Epidermal melanocyte (primary cell): ENCODE measurements at regions not wholly inside any gene's neighbourhood (a gene's known extent, or its start where the extent isn't known, plus 50 kb on each side); places are given as distances from the start of the nearest gene placed in this dataset.

Experiments
- DNase-seq: peaks from one replicate; pipeline ENCODE4 v3.0.0; 2011; ENCODE audit warnings: low spot score; ENCODE audit not compliant: insufficient read length

GRCh38 chr13:84497613-84498012 is 615.3 kb upstream of the SLITRK1 start:
- no peak for DNase-seq

DNA sequence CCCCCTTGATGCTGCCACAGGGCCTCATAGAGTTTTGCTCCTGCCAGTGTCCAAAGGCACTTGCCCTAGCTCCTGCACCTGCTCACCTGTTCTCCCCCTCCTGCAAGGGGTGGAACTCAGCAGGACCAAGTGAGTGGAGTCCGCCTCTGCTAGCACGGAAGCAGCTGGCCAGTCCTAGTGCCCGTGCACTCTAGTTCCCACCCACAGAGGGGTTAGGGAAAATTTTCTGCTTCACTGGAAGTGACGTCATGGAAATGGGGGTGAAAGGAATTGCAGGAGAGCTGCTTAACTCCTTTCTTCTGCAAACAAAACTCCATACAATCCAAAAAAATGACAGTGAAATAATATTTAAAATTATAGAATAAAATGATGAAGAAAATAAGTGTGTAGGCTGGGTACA is 609.7 kb upstream of the SLITRK1 start:
- no peak for DNase-seq

GRCh38 chr13:84487752-84488151 is 605.5 kb upstream of the SLITRK1 start:
- DNase-seq: no peak

DNA sequence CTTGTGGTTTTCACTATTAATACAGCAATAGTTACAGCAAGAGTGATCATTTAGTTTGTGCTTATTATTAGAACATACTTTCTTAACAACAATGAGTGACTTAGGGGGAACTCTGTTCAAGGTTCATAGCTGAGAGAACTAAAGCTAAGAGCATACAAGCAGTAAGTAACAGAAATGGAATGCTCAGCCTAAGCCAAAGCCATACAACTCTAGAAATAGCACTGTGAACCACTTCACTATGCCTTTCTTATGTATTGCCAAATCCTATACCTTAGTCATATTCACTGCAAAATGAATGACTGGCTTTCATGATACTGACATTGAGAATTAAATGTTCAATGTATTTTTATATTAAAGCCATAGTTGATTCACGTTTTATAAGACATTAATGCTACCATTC is 599.7 kb upstream of the SLITRK1 start:
- DNase-seq: no peak

DNA sequence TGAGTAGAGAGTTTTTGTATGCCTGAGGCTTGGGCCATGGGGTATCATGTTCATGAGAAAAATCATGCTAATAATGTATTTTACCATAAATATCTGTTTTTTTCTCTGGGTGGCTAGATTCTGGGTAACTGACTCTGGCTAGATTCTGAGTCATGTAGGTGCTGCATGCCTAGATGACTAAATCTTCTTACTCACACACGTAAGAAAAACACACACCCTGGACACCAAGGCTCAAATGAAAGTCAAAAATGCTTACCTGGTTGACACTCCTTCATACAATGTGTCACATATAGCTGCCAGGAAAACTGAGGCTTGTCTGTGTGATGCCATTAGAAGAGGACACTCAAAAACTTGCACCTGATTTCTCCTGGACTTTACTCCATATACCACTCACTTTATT is 597.4 kb upstream of the SLITRK1 start:
- DNase-seq: no peak

GRCh38 chr13:84470528-84470927 is 588.3 kb upstream of the SLITRK1 start:
- no peak for DNase-seq

GRCh38 chr13:84466461-84466860 is 584.2 kb upstream of the SLITRK1 start:
- no peak for DNase-seq

GRCh38 chr13:84460989-84461388 is 578.7 kb upstream of the SLITRK1 start:
- no peak for DNase-seq

DNA sequence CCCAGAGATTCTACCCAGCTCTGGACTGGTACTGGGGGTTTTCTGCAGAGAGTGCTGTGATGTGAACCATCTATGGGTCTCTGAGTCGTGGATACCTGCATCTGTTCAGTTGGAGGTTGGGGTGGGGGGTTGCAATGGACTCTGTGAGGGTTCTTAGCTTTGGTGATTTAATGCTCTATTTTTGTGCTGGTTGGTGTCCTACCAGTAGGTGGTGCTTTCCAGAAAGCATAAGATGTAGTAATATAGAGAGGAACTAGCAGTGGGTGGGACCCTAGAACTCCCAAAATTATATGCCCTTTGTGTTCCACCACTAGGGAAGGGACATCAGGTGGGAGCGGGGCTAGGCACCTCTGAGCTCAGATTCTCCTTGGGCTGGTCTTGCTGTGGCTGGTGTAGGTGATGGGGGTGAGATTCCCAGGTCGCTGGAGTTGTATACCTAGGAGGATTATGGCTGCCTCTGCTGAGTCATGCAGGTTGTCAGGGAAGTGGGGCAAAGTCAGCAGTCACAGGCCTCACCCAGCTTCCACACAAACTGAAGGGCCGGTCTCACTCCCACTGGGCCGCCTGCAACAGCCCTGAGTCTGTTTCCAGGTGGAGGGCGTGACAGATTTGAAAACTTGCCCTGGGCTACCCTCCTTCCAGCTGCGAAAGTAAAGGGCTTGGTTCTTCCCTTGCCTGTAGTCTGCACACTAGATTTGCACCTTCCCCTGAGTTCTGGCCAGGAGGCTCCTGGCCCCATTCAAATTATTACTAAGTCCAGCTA is 573.0 kb upstream of the SLITRK1 start:
- DNase-seq: no peak

DNA sequence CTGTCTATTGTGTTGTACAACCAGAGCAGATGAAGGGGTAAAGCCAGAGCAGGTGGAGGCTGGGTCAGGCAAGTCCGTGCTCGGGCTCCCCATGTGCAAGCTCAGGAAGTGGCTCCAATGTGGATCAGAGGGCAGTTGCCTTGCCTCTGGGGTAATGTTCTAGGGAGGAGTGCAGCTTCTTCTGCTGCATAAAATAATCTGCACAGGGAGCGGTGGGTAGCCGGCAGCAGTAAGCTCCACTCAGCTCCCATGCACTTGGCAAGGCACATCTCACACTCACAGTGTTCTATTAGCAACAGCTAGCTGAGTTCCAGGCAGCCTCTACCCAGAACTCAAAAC is 565.3 kb upstream of the SLITRK1 start:
- no peak for DNase-seq

DNA sequence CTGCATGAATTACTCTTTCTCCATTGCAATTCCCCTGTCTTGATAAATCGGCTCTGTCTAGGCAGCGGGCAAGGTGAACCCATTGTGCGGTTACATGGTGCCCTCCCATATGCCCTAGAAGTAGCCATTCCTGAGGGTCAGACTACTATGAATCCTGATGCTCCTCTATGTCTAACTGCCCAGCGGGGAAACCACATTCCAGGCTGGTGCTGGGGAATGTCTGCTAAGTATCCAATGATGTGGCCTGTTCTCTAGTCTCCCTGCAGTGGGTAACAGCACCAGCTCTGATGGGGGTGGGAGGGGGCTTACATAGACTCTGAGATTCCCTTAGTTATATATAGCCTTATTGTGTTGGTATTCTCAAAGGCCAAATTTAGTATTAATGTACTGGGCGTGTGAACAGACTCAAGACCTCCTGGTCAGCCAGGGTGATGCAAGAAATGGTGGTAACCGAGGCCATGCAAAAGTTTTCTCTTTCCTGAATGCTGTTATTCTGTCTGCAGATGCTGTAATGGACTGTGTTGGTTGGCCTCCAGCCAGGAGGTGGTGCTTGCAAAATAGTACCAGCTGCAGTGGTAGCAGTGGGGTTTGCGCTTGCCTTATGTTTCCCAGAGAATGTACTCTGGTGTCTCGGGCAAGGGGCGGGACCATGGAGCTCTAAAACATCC is 564.8 kb upstream of the SLITRK1 start:
- DNase-seq: no peak

GRCh38 chr13:84445776-84446175 is 563.5 kb upstream of the SLITRK1 start:
- DNase-seq: no peak

DNA sequence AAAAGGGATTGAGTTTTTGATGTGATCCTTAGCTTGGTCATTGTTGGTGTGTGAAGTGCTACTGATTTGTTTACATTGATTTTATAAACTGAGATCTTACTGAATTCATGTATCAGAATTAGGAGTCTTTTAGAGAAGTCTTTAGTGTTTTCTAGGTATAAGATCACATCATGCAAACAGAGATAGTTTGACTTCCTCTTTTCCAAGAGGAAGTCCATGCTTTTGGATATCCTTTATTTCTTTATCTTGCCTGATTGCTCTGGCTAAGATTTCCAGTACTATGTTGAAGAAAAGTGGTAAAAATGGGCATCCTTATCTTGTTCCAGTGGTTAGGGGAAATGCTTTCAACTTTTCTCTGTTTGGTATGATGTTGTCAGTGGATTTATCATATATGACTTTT is 561.2 kb upstream of the SLITRK1 start:
- DNase-seq: no peak

DNA sequence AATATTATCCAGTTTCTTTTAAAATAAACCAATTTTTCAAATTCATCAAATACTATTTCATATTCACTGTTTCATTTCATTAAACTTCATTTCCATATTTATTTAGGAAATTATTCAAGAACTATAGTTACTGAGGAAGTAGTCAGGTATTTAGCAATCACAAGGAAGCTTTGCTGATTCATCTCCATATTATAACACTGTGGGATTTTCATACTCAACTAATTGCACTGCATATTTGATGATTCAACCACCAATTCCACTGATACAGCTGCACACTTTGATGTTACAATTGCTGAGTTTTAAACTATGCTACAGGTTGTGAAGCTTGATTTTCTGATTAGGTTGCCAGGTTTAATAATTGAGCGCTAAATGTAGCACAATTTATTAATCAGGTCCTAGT is 556.8 kb upstream of the SLITRK1 start:
- DNase-seq: no peak

GRCh38 chr13:84433024-84433423 is 550.8 kb upstream of the SLITRK1 start:
- no peak for DNase-seq

DNA sequence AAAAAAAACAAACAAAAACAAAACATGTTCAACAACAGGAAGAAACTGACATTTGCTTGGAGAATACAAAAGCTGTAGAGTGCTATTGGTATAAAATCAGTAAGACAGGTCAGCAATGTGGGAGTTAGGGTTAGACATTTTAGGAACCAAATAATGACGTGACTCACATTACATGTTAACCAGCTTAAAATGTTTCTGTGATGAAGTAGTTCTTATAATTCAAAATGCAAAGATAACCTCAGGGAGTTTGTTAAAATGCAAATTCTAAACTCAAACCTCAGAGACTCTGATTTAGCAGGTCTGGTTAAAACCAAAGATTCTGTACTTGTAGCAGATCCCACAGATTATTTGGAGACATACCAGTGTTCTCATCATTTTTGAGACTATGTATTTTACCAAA is 549.4 kb upstream of the SLITRK1 start:
- DNase-seq: no peak

- no peak for DNase-seq
Observed at GRCh38 chr13:84430446-84430845, 548.2 kb upstream of the SLITRK1 start.

DNA sequence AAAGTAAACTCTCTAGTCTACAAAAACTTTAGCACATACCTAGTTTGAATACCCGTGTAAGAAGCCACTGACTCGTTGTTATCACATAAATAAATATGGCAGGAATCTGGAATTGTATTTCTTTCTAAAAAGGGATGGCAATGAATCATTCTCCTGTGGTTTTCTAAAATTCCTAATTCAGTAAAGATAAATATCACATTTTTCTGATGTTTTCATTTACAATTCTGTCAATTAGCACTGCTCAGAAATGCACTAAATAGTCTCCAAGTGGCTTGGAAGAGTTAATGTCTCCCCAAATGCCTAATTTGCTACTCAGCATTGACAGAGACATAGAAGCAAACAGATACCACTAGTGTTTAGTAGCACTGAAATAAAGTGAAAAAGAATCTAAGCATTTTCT is 547.7 kb upstream of the SLITRK1 start:
- DNase-seq: no peak

DNA sequence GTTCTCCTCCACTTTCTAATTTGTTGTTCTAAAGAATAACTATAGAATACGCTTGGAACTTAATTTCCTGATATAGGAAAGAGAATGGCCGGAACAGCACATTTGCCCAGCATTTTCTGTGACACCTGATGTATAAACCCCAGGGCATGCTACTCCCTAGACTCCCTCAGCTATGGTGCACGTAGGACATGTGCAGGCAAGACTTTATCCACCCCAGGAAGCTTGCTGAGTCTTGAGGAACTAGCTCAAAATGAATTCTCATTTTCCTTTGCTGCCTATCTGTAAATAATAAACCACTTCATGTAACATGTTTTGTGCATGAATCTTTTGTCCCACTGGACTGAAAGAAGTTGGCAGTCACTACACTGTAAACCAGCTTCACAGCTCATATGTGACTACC is 535.8 kb upstream of the SLITRK1 start:
- DNase-seq: no peak

- no peak for DNase-seq
Observed at GRCh38 chr13:84417416-84417815, 535.1 kb upstream of the SLITRK1 start.

DNA sequence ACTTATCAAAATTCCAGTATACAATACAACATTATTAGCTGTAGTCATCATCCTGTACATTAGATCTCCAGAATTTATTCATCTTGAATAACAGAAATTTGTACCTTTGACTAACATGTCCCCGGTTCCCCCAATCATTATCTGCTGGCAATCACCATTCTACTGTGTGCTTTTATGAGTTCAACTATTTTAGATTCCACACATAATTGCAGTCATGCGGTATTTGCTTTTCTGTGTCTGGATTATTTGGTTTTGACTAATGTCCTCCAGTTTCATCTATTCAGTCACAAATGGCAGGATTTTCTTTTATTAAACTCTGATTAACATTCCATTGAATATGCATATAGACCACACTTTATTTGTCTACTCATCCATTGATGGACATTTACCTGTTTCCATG is 530.7 kb upstream of the SLITRK1 start:
- no peak for DNase-seq

GRCh38 chr13:84405286-84405685 is 523.0 kb upstream of the SLITRK1 start:
- DNase-seq: no peak

GRCh38 chr13:84400706-84401105 is 518.4 kb upstream of the SLITRK1 start:
- peak; percentile 19 for DNase-seq
